IPS-NIHi7 (cell line): ENCODE measurements at regions not wholly inside any gene's neighbourhood (a gene's known extent, or its start where the extent isn't known, plus 50 kb on each side); places are given as distances from the start of the nearest gene placed in this dataset.
"Not testable (repeated sequence)": the region's sequence is repeated elsewhere in the genome, so short reads cannot be mapped to it uniquely, and the experiment has no call there.

Experiments
- DNase-seq: peaks from one replicate; pipeline ENCODE4 v3.0.0; 2012; ENCODE audit warnings: mixed read lengths; ENCODE audit errors: extremely low spot score

GRCh38 chr10:8684916-8685315 is 630.4 kb downstream of the GATA3 start:
- DNase-seq: not testable (repeated sequence)

- DNase-seq: no peak
Observed at GRCh38 chr10:8688881-8689280, 634.4 kb downstream of the GATA3 start.

- no peak for DNase-seq
Observed at GRCh38 chr10:8691498-8692017, 637.1 kb downstream of the GATA3 start.

GRCh38 chr10:8693635-8694034 is 639.1 kb downstream of the GATA3 start:
- DNase-seq: not testable (repeated sequence)

GRCh38 chr10:8696746-8697145 is 642.3 kb downstream of the GATA3 start:
- DNase-seq: no peak

- DNase-seq: no peak
Observed at GRCh38 chr10:8700689-8701088, 646.2 kb downstream of the GATA3 start.

GRCh38 chr10:8702181-8702580 is 647.7 kb downstream of the GATA3 start:
- no peak for DNase-seq

GRCh38 chr10:8705415-8705814 is 650.9 kb downstream of the GATA3 start:
- DNase-seq: no peak

- DNase-seq: no peak
Observed at GRCh38 chr10:8712656-8713055, 658.2 kb downstream of the GATA3 start.

- no peak for DNase-seq
Observed at GRCh38 chr10:8719971-8720370, 665.5 kb downstream of the GATA3 start.

GRCh38 chr10:8721650-8722049 is 667.2 kb downstream of the GATA3 start:
- no peak for DNase-seq

- DNase-seq: no peak
Observed at GRCh38 chr10:8722835-8723234, 668.3 kb downstream of the GATA3 start.

- no peak for DNase-seq
Observed at GRCh38 chr10:8725343-8725742, 670.9 kb downstream of the GATA3 start.

GRCh38 chr10:8726084-8726778 is 671.7 kb downstream of the GATA3 start:
- DNase-seq: no peak

GRCh38 chr10:8726779-8727084 is 672.2 kb downstream of the GATA3 start:
- DNase-seq: no peak

- DNase-seq: no peak
Observed at GRCh38 chr10:8731121-8732095, 676.9 kb downstream of the GATA3 start.

- peak; percentile 14 for DNase-seq
Observed at GRCh38 chr10:8738987-8739386, 684.5 kb downstream of the GATA3 start.

GRCh38 chr10:8752146-8752843 is 697.8 kb downstream of the GATA3 start:
- no peak for DNase-seq

GRCh38 chr10:8758029-8758428 is 703.5 kb downstream of the GATA3 start:
- DNase-seq: no peak

GRCh38 chr10:8766899-8767298 is 712.4 kb downstream of the GATA3 start:
- DNase-seq: no peak

GRCh38 chr10:8767591-8767990 is 713.1 kb downstream of the GATA3 start:
- DNase-seq: no peak

- DNase-seq: no peak
Observed at GRCh38 chr10:8768341-8768740, 713.9 kb downstream of the GATA3 start.
